ENCODE measurements at regions not wholly inside any gene's neighbourhood (a gene's known extent, or its start where the extent isn't known, plus 50 kb on each side); places are given as distances from the start of the nearest gene placed in this dataset.

GRCh38 chr7:46165276-46165675 lies 244.2 kb upstream of the IGFBP3 start:
- no peaks in the 10 kb centered on the region for H3K36me3 Mint-ChIP-seq (ENCODE audit: unreplicated experiment)
- no peaks in the 10 kb centered on the region for H3K27me3 Mint-ChIP-seq (ENCODE audit: unreplicated experiment)
- H3K9me3 Mint-ChIP-seq (ENCODE audit: unreplicated experiment): no peaks in the 10 kb centered on the region
- no peak overlapping the region for H3K27ac Mint-ChIP-seq (ENCODE audit: unreplicated experiment)
- no peak for TF ChIP-seq CTCF (IDR thresholded peaks at IDR 0.05)
- H3K4me3 Mint-ChIP-seq (ENCODE audit: unreplicated experiment): no peak overlapping the region
- peaks cover 13% of the 10 kb centered on the region for H3K4me1 Mint-ChIP-seq (ENCODE audit: unreplicated experiment)
- DNase-seq (ENCODE audit: extremely low spot score, unreplicated experiment): no peak

GRCh38 chr7:46164629-46165028 lies 243.6 kb upstream of the IGFBP3 start:
- H3K27me3 Mint-ChIP-seq (ENCODE audit: unreplicated experiment): no peaks in the 10 kb centered on the region
- no peak overlapping the region for H3K4me3 Mint-ChIP-seq (ENCODE audit: unreplicated experiment)
- no peaks in the 10 kb centered on the region for H3K36me3 Mint-ChIP-seq (ENCODE audit: unreplicated experiment)
- TF ChIP-seq CTCF (IDR thresholded peaks at IDR 0.05): no peak
- H3K4me1 Mint-ChIP-seq (ENCODE audit: unreplicated experiment): peaks cover 6% of the 10 kb centered on the region
- no peaks in the 10 kb centered on the region for H3K9me3 Mint-ChIP-seq (ENCODE audit: unreplicated experiment)
- H3K27ac Mint-ChIP-seq (ENCODE audit: unreplicated experiment): no peak overlapping the region
- DNase-seq (ENCODE audit: extremely low spot score, unreplicated experiment): no peak

- Mint-ChIP-seq H3K4me3 (ENCODE audit: unreplicated experiment) (no peak overlapping the region), H3K27me3 (ENCODE audit: unreplicated experiment) (no peaks in the 10 kb centered on the region), H3K4me1 (ENCODE audit: unreplicated experiment) (peaks cover 6% of the 10 kb centered on the region), H3K27ac (ENCODE audit: unreplicated experiment) (no peak overlapping the region), H3K9me3 (ENCODE audit: unreplicated experiment) (no peaks in the 10 kb centered on the region), H3K36me3 (ENCODE audit: unreplicated experiment) (no peaks in the 10 kb centered on the region)
- no peak for DNase-seq (ENCODE audit: extremely low spot score, unreplicated experiment)
- TF ChIP-seq CTCF (IDR thresholded peaks at IDR 0.05): no peak
Observed at GRCh38 chr7:46163246-46163645, 242.2 kb upstream of the IGFBP3 start.

DNA sequence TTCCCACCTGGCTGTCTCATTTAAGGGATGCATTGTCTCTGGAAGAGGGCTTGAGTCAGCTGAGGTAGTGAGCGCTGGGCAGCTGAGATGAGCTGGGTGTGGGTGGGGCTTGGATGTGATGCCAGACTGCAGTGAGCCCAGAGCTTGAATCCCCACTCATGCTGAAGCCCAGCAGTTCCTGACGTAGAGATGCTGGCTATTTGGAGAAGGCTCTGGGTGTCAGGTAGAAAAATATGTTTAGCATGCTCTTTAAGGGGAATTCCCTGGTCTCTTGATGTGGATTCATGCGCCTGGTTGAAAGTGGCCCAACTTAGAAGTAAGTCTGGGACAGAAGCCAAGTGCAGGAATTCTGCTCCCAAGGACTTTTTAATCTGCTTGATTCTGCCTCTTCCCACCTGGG lies 241.5 kb upstream of the IGFBP3 start:
- H3K27ac Mint-ChIP-seq (ENCODE audit: unreplicated experiment): no peak overlapping the region
- DNase-seq (ENCODE audit: extremely low spot score, unreplicated experiment): no peak
- H3K4me3 Mint-ChIP-seq (ENCODE audit: unreplicated experiment): no peak overlapping the region
- H3K4me1 Mint-ChIP-seq (ENCODE audit: unreplicated experiment): peaks cover 6% of the 10 kb centered on the region
- no peaks in the 10 kb centered on the region for H3K27me3 Mint-ChIP-seq (ENCODE audit: unreplicated experiment)
- no peaks in the 10 kb centered on the region for H3K36me3 Mint-ChIP-seq (ENCODE audit: unreplicated experiment)
- H3K9me3 Mint-ChIP-seq (ENCODE audit: unreplicated experiment): no peaks in the 10 kb centered on the region
- TF ChIP-seq CTCF (IDR thresholded peaks at IDR 0.05): no peak

GRCh38 chr7:46160861-46161260 lies 239.8 kb upstream of the IGFBP3 start:
- H3K4me3 Mint-ChIP-seq (ENCODE audit: unreplicated experiment): no peak overlapping the region
- peaks cover 6% of the 10 kb centered on the region for H3K4me1 Mint-ChIP-seq (ENCODE audit: unreplicated experiment)
- no peaks in the 10 kb centered on the region for H3K36me3 Mint-ChIP-seq (ENCODE audit: unreplicated experiment)
- H3K27me3 Mint-ChIP-seq (ENCODE audit: unreplicated experiment): no peaks in the 10 kb centered on the region
- TF ChIP-seq CTCF (IDR thresholded peaks at IDR 0.05): no peak
- peaks cover 4% of the 10 kb centered on the region for H3K9me3 Mint-ChIP-seq (ENCODE audit: unreplicated experiment)
- no peak for DNase-seq (ENCODE audit: extremely low spot score, unreplicated experiment)
- no peak overlapping the region for H3K27ac Mint-ChIP-seq (ENCODE audit: unreplicated experiment)
